ENCODE measurements at regions not wholly inside any gene's neighbourhood (a gene's known extent, or its start where the extent isn't known, plus 50 kb on each side); places are given as distances from the start of the nearest gene placed in this dataset.

DNA sequence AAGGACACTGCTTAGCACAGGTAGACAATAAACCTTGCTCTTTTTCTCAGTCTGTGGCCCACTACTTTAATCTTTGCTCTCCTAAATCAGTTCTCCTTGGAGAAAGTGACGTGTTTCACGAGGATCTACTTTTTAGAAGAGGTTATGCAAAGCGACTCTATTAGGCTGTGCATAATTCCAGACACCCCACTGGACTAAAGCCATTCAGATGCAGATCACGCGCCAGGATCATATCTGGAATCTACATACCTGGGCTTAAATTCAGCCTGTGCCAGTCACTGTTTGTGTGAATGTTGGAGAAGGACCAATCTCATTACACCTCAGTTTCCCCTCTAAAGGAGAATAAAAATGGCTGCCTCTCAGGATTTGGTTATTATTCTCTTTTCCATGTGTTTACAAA is 413.0 kb upstream of the MYT1L start:
- peaks cover 4% of the 10 kb centered on the region for H3K9me3 Mint-ChIP-seq (ENCODE audit: insufficient read depth)
- H3K4me3 Mint-ChIP-seq = no peak overlapping the region
- H3K9me3 ChIP-seq (ENCODE audit: control extremely low read depth in 1 of 3, control insufficient read depth in 2 of 3, insufficient read depth in 1 of 3, low read length in 2 of 3) = peaks cover 0 to 12% (median 0%) of the 10 kb centered on the region in 3 donors
- CTCF ChIA-PET = no interaction called here
- POLR2A ChIA-PET = no interaction called here
- H3K4me3 ChIP-seq (ENCODE audit: control extremely low read depth in 1 of 5, extremely low read depth in 1 of 5, insufficient read depth in 1 of 5, low read depth in 2 of 5, low read length in 4 of 5) = no peak overlapping the region
- H3K79me2 ChIP-seq (ENCODE audit: control insufficient read depth, insufficient read depth, low read length) = no peaks in the 10 kb centered on the region
- DNase-seq = no peak
- intact Hi-C loops (cut with micrococcal nuclease) = no loop called here
- no peaks in the 10 kb centered on the region for H3K36me3 ChIP-seq (replicated peaks in 1 of 2; ENCODE audit: control extremely low read depth in 1 of 2, control insufficient read depth in 1 of 2, extremely low read depth in 1 of 2, insufficient read depth in 2 of 2, low read length in 1 of 2)
- H3K4me1 Mint-ChIP-seq = no peaks in the 10 kb centered on the region
- no peak overlapping the region for H3K27ac Mint-ChIP-seq
- no peak overlapping the region for H2AFZ ChIP-seq (ENCODE audit: insufficient read depth, low read depth, low read length, poor library complexity, severe bottlenecking)
- no peaks in the 10 kb centered on the region for H4K20me1 ChIP-seq (ENCODE audit: control insufficient read depth, insufficient read depth, low read length, poor library complexity, severe bottlenecking)
- H3K27me3 ChIP-seq (replicated peaks in 1 of 4; ENCODE audit: control extremely low read depth in 1 of 4, control insufficient read depth in 3 of 4, insufficient read depth in 4 of 4, low read length in 3 of 4) = peaks cover 0 to 1% (median 0%) of the 10 kb centered on the region in 4 experiments
- H3K4me1 ChIP-seq (ENCODE audit: control insufficient read depth in 2 of 2, insufficient read depth in 2 of 2, low read length in 2 of 2) = no peaks in the 10 kb centered on the region
- H3K27ac ChIP-seq (ENCODE audit: low read length in 2 of 2) = no peak overlapping the region
- no peaks in the 10 kb centered on the region for H3K27me3 Mint-ChIP-seq
- no peak overlapping the region for H3K9ac ChIP-seq (ENCODE audit: low read length)
- no peak for TF ChIP-seq CTCF (IDR thresholded peaks at IDR 0.05)
- no peak for TF ChIP-seq EZH2 (IDR thresholded peaks at IDR 0.05; ENCODE audit: borderline replicate concordance, insufficient read depth, low read depth, low read length, poor library complexity, severe bottlenecking)
- WGBS (ENCODE audit: insufficient coverage) = no CpG with 5 or more reads among the region's 5 CpGs
- no peak overlapping the region for H3K4me2 ChIP-seq (replicated peaks; ENCODE audit: low read depth, low read length, poor library complexity, severe bottlenecking)
- no peak for ATAC-seq (ENCODE audit: low read depth)

- no peak overlapping the region for H3K4me3 Mint-ChIP-seq
- H3K4me1 ChIP-seq (ENCODE audit: control insufficient read depth in 2 of 2, insufficient read depth in 2 of 2, low read length in 2 of 2) = no peaks in the 10 kb centered on the region
- no peaks in the 10 kb centered on the region for H3K36me3 ChIP-seq (replicated peaks in 1 of 2; ENCODE audit: control extremely low read depth in 1 of 2, control insufficient read depth in 1 of 2, extremely low read depth in 1 of 2, insufficient read depth in 2 of 2, low read length in 1 of 2)
- ATAC-seq (ENCODE audit: low read depth) (no peak), DNase-seq (no peak)
- H3K4me1 Mint-ChIP-seq = no peaks in the 10 kb centered on the region
- no peaks in the 10 kb centered on the region for H3K79me2 ChIP-seq (ENCODE audit: control insufficient read depth, insufficient read depth, low read length)
- ChIA-PET POLR2A (no interaction called here), CTCF (no interaction called here)
- peaks cover 0 to 12% (median 0%) of the 10 kb centered on the region in 3 donors for H3K9me3 ChIP-seq (ENCODE audit: control extremely low read depth in 1 of 3, control insufficient read depth in 2 of 3, insufficient read depth in 1 of 3, low read length in 2 of 3)
- intact Hi-C loops (cut with micrococcal nuclease) = no loop called here
- no peak overlapping the region for H3K27ac Mint-ChIP-seq
- peaks cover 4% of the 10 kb centered on the region for H3K9me3 Mint-ChIP-seq (ENCODE audit: insufficient read depth)
- H3K27ac ChIP-seq (ENCODE audit: low read length in 2 of 2) = no peak overlapping the region
- no peak overlapping the region for H2AFZ ChIP-seq (ENCODE audit: insufficient read depth, low read depth, low read length, poor library complexity, severe bottlenecking)
- H3K4me3 ChIP-seq (ENCODE audit: control extremely low read depth in 1 of 5, extremely low read depth in 1 of 5, insufficient read depth in 1 of 5, low read depth in 2 of 5, low read length in 4 of 5) = no peak overlapping the region
- no peaks in the 10 kb centered on the region for H3K27me3 ChIP-seq (replicated peaks in 1 of 4; ENCODE audit: control extremely low read depth in 1 of 4, control insufficient read depth in 3 of 4, insufficient read depth in 4 of 4, low read length in 3 of 4)
- TF ChIP-seq CTCF (IDR thresholded peaks at IDR 0.05) = no peak
- TF ChIP-seq EZH2 (IDR thresholded peaks at IDR 0.05; ENCODE audit: borderline replicate concordance, insufficient read depth, low read depth, low read length, poor library complexity, severe bottlenecking) = no peak
- H3K27me3 Mint-ChIP-seq = no peaks in the 10 kb centered on the region
- H3K4me2 ChIP-seq (replicated peaks; ENCODE audit: low read depth, low read length, poor library complexity, severe bottlenecking) = no peak overlapping the region
- H3K9ac ChIP-seq (ENCODE audit: low read length) = no peak overlapping the region
- WGBS (ENCODE audit: insufficient coverage) = 89% methylated on average over 6 of the region's 6 CpGs
- no peaks in the 10 kb centered on the region for H4K20me1 ChIP-seq (ENCODE audit: control insufficient read depth, insufficient read depth, low read length, poor library complexity, severe bottlenecking)
Observed at GRCh38 chr2:2743164-2743571, 412.1 kb upstream of the MYT1L start.
